Osteoblast (primary cell): ENCODE measurements at regions not wholly inside any gene's neighbourhood (a gene's known extent, or its start where the extent isn't known, plus 50 kb on each side); places are given as distances from the start of the nearest gene placed in this dataset.

Experiments
- DNase-seq: peaks from one replicate; pipeline ENCODE4 v3.0.0; 2011; ENCODE audit warnings: low spot score, mixed read lengths; ENCODE audit not compliant: insufficient read length; ENCODE audit errors: missing footprints
- H2AFZ ChIP-seq: 2 replicates; pipeline ENCODE4 v1.6.0; 2011; ENCODE audit warnings: mild to moderate bottlenecking, low read length
- H3K27ac ChIP-seq: 2 replicates; pipeline ENCODE4 v1.5.1; 2011; ENCODE audit warnings: mild to moderate bottlenecking, low read depth, low read length, moderate library complexity
- H3K27me3 ChIP-seq: 2 replicates; pipeline ENCODE4 v1.6.0; 2012; ENCODE audit warnings: mild to moderate bottlenecking, control low read depth, inconsistent platforms, low read length, moderate library complexity; ENCODE audit not compliant: insufficient read depth
- H3K36me3 ChIP-seq: 2 replicates; pipeline ENCODE4 v1.5.1; 2011; ENCODE audit warnings: mild to moderate bottlenecking, low read length, control low read depth, moderate library complexity; ENCODE audit not compliant: insufficient read depth
- H3K4me1 ChIP-seq: 2 replicates; pipeline ENCODE4 v1.5.1; 2011; ENCODE audit warnings: mild to moderate bottlenecking, low read length, control low read depth, moderate library complexity; ENCODE audit not compliant: insufficient read depth
- H3K4me2 ChIP-seq: 2 replicates; pipeline ENCODE4 v1.6.0; 2011; ENCODE audit warnings: mild to moderate bottlenecking, low read length; ENCODE audit not compliant: insufficient read depth
- H3K4me3 ChIP-seq: fragments of 200-600 bp; sonication (generic); 3 replicates; pipeline ENCODE4 v1.5.1; 2012; ENCODE audit warnings: mild to moderate bottlenecking, low read length, inconsistent platforms; ENCODE audit not compliant: insufficient read depth
- H3K79me2 ChIP-seq: 2 replicates; pipeline ENCODE4 v1.6.0; 2012; ENCODE audit warnings: mild to moderate bottlenecking, low read length, control low read depth, inconsistent platforms; ENCODE audit not compliant: insufficient read depth
- H3K9me3 ChIP-seq: 2 replicates; pipeline ENCODE4 v1.5.1; 2011; ENCODE audit warnings: low read depth, low read length, control low read depth
- H4K20me1 ChIP-seq: 2 replicates; pipeline ENCODE4 v1.6.0; 2012; ENCODE audit warnings: mild to moderate bottlenecking, low read length, control low read depth; ENCODE audit not compliant: insufficient read depth
- CTCF ChIP-seq: IDR thresholded peaks from 2 replicates; pipeline ENCODE4 v1.5.1; 2011; ENCODE audit warnings: mild to moderate bottlenecking, low read depth, low read length, moderate library complexity; ENCODE audit errors: extremely low read depth

- Histone ChIP-seq H3K9me3 (no peaks in the 10 kb centered on the region), H2AFZ (no peak overlapping the region), H3K79me2 (no peaks in the 10 kb centered on the region), H3K4me3 (no peak overlapping the region), H3K36me3 (no peaks in the 10 kb centered on the region), H3K27ac (no peak overlapping the region), H3K4me1 (no peaks in the 10 kb centered on the region), H3K4me2 (no peak overlapping the region), H3K27me3 (no peaks in the 10 kb centered on the region), H4K20me1 (no peaks in the 10 kb centered on the region)
- no peak for DNase-seq
- TF ChIP-seq CTCF = no peak
Measured at GRCh38 chr4:151599863-151600262, 160.9 kb downstream of the GATB start.

DNA sequence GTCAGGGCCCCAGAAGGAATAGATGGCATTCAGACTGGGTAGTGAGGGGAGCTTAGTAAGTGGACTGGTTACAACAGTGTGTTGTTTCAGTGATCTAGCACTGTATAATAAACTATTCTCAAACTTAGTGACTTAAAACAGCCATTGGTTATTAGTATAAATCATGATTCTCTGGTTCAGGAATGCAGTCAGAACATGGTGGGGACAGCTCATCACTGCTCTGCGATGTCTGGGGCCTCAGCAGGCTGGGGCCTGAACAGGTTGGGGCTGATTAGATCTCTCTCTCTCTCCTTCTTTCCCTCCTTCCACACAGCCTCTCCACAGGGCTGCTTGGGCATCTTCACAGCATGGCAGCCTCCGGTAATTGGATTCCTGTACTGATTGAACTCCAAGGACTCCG is 160.4 kb downstream of the GATB start:
- Histone ChIP-seq H2AFZ (peak overlapping the region; percentile 12), H3K36me3 (no peaks in the 10 kb centered on the region), H3K79me2 (no peaks in the 10 kb centered on the region), H3K4me2 (no peak overlapping the region), H3K27me3 (no peaks in the 10 kb centered on the region), H3K4me3 (no peak overlapping the region), H4K20me1 (no peaks in the 10 kb centered on the region), H3K9me3 (no peaks in the 10 kb centered on the region), H3K4me1 (no peaks in the 10 kb centered on the region), H3K27ac (no peak overlapping the region)
- DNase-seq = peak; percentile 52
- TF ChIP-seq CTCF = no peak

DNA sequence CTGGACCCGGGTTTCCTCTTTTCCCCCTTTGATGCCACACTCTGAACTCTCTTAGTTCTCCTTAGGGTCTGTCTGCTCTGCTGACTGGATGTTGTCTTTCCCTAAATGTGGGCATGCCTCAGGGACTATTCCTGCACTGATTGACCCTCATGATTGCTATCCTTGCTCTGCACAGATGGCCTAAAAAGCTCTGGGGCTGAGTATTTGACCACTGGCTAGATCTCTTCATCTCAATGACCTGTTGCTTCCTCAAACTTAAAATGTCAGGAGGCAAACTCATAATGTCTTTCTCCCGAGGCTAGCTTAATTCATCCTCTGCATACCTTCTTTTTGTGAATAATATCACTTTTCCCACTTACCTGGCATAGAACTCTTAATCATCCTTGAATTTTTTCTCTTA is 157.4 kb downstream of the GATB start:
- Histone ChIP-seq H4K20me1 (no peaks in the 10 kb centered on the region), H3K9me3 (no peaks in the 10 kb centered on the region), H3K27me3 (no peaks in the 10 kb centered on the region), H3K36me3 (no peaks in the 10 kb centered on the region), H3K27ac (no peak overlapping the region), H2AFZ (no peak overlapping the region), H3K79me2 (no peaks in the 10 kb centered on the region), H3K4me3 (no peak overlapping the region), H3K4me2 (no peak overlapping the region), H3K4me1 (no peaks in the 10 kb centered on the region)
- no peak for TF ChIP-seq CTCF
- DNase-seq = no peak

- no peak for DNase-seq
- Histone ChIP-seq H3K4me2 (no peak overlapping the region), H3K79me2 (no peaks in the 10 kb centered on the region), H2AFZ (no peak overlapping the region), H3K4me1 (no peaks in the 10 kb centered on the region), H4K20me1 (no peaks in the 10 kb centered on the region), H3K4me3 (no peak overlapping the region), H3K36me3 (no peaks in the 10 kb centered on the region), H3K27ac (no peak overlapping the region), H3K27me3 (no peaks in the 10 kb centered on the region), H3K9me3 (no peaks in the 10 kb centered on the region)
- TF ChIP-seq CTCF = peak; percentile 59
Measured at GRCh38 chr4:151604238-151604637, 156.6 kb downstream of the GATB start.
